Heart left ventricle (tissue), 13 donors: ENCODE measurements at regions not wholly inside any gene's neighbourhood (a gene's known extent, or its start where the extent isn't known, plus 50 kb on each side); places are given as distances from the start of the nearest gene placed in this dataset.

Experiments used
- CTCF ChIP-seq, 12 donors: fragments of 200-600 bp; sonication (generic) in 4 of 12; IDR thresholded peaks; one replicate each; pipeline versions ENCODE4 v1.5.0 to v1.8.0; 2018 to 2022; ENCODE audit warnings: antibody characterized with exemption in 12 of 12, mild to moderate bottlenecking in 5 of 12
- POLR2A ChIP-seq, 2 donors: fragments of 450-650 bp; IDR thresholded peaks; one replicate each; pipeline ENCODE4 v1.6.1; 2017; ENCODE audit warnings: antibody characterized with exemption in 2 of 2, mild to moderate bottlenecking in 2 of 2, moderate library complexity in 2 of 2
- donor health status: ischemic (EF 13 %, LVEDD 7.1; RV severe dilation, severe dysfunction).
- donor health status: DM: no; HTN: yes; CAD: no.
- donor health status: DM: no; HTN: no; CAD: no.
- donor health status: ischemic (EF 25% LVEDD 6.9; RV normal size, moderate dysfunction).
- donor health status: ischemic (EF 25% LVEDD 5.7; RV mildly dilated, moderate dysfunction).
- donor health status: ischemic (EF 35%, LVEDD 5.7; RV mildly dilated, moderate dysfunction).
- donor health status: nonischemic (EF 11% LVEDD 7.7; RV severe dilation, severe dysfunction).
- donor health status: DM: yes; HTN: yes; CAD: no.
- donor health status: PGD.
- donor health status: ischemic (EF 29% LVEDD 5.4; RV normal size, mild dysfunction).
- donor health status: nonischemic (EF 23%, LVEDD 6.1; RV moderate dilation, normal function).

DNA sequence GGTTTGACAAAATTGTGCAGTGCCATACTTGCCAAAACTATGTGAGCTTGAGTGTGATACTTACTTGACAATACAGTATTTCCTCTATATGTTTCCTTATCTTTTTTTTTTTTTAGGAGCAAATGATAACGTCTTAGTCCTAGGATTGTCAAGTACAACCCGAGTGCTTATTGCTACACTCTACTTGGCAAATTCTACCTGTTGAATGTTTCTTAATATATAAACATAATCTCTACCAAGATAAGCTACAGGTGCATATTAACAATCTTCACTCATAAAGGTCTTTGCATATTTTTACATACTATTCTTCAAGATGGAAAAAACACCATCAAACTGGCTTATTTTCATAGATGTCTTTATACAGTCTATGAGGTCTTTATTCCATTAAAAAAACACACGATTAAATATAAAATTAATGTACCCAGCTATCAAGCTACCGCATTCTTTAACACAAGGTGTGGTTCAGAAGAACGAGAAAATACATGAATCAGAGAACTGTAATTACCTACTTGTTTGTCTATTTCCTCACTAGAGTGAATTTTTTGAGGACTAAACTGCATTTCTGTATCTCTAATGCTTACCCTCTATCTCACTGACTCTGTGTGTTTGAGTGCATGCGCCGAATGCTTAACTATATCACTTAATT is 76.1 kb upstream of the PDSS1 start:
- no peak for TF ChIP-seq CTCF (IDR thresholded peaks at IDR 0.05)
- no peak for TF ChIP-seq POLR2A (IDR thresholded peaks at IDR 0.05)
